GM12872 (cell line): ENCODE measurements at regions not wholly inside any gene's neighbourhood (a gene's known extent, or its start where the extent isn't known, plus 50 kb on each side); places are given as distances from the start of the nearest gene placed in this dataset.

Source experiments
- TF ChIP-seq, protein P1 (sequence below): IDR thresholded peaks from 3 replicates; pipeline ENCODE4 v1.5.1; 2011; ENCODE audit warnings: low read depth, mild to moderate bottlenecking, low read length, moderate library complexity; ENCODE audit not compliant: insufficient read depth

DNA sequence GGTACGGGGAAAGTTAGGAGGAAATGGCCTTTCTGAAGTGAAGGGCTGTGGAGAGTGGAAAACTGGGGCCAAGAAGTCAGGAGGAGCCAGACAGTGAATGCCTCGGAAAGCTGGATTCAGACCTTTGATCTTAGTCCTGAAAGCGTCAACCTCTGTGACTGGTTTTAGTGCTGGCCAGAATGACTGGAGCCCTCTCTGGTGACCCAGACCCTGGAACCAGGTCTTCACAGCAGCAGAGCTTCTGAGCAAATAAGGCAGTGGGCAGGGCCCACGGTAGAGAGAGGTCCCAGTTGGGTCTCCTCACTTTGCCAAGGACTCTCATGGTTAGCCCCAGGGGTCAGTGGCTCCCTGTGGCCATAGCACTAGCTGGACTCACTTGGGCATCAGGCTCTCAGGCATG, 157.7 kb upstream of the EEPD1 start:
- TF ChIP-seq, protein P1, sequence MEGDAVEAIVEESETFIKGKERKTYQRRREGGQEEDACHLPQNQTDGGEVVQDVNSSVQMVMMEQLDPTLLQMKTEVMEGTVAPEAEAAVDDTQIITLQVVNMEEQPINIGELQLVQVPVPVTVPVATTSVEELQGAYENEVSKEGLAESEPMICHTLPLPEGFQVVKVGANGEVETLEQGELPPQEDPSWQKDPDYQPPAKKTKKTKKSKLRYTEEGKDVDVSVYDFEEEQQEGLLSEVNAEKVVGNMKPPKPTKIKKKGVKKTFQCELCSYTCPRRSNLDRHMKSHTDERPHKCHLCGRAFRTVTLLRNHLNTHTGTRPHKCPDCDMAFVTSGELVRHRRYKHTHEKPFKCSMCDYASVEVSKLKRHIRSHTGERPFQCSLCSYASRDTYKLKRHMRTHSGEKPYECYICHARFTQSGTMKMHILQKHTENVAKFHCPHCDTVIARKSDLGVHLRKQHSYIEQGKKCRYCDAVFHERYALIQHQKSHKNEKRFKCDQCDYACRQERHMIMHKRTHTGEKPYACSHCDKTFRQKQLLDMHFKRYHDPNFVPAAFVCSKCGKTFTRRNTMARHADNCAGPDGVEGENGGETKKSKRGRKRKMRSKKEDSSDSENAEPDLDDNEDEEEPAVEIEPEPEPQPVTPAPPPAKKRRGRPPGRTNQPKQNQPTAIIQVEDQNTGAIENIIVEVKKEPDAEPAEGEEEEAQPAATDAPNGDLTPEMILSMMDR: no peak

DNA sequence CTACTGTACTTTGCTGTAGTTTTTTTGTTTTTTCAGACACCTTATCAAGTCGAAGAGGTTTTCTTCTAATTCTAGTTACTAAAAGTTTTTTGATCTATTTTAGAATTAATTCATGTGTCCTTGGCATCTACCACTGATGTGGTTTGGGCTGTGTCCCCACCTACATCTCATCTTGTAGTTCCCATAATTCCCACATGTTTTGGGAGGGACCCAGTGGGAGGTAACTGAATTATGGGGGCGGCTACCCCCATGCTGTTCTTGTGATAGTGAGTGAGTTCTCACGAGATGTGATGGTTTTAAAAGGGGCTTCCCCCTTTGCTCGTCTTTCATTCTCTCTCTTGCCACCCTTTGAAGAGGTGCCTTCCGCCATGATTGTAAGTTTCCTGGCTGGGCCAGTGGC, 154.6 kb upstream of the EEPD1 start:
- TF ChIP-seq, protein P1: no peak

- TF ChIP-seq, protein P1: no peak
Measured at GRCh38 chr7:36001546-36001945, 151.5 kb upstream of the EEPD1 start.

DNA sequence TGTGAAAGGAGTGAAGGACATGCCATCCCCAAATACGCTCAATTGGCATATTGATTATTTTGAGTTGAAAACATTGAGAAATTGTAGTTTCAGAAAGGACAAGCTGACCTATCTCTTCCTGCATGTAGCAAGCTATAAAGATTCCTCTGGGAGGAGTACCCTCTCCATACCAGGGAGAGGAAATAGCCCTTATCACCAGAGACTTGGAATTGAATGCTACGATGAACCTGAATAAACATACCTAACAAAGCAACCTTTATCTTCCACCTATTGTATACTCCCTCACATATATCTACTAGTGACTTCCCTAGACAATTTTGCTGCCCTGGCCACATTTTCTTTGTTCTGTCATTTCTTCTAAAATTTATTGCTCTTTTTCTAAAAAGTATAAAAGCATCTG, 150.2 kb upstream of the EEPD1 start:
- TF ChIP-seq, protein P1: no peak

DNA sequence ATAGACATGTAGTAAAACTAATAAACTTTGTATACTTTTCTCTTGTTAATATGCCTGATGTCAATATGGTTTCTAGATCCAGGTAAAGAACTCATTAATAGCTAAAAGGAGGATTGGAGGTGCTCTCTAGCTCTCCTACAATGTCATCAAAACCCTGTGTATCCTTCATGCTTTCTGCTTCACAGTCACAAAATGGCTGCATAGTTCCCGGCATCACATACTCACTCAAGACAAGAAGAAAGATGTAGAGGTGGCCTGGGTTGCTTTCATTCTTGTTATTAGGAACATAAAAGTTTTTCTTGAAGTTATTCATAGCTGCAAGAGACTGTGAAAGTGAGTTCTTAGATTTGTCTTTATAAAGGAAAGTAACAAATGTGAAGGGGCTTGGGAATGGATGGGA, 149.7 kb upstream of the EEPD1 start:
- TF ChIP-seq, protein P1: no peak

GRCh38 chr7:36005293-36005692, 147.8 kb upstream of the EEPD1 start:
- TF ChIP-seq, protein P1: no peak

DNA sequence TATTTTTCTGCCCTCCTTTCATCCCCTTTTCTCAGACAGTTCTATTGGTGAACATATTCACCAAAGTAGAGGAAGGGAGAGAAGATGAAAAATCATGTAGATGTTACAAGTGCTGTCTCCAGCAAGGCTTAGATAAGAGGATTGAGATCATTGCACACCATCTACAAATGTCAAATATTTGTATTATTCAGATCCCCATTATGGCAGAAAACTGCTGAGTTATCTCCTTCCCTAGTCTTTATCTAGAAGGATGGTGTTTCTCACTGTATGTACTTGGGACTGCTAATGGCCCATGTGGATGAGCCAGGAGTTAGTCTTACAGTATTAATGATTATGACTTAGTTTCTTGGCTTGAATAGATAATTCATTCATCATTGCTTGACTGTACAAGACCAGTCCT, 147.2 kb upstream of the EEPD1 start:
- TF ChIP-seq, protein P1: no peak

- TF ChIP-seq, protein P1: no peak
Measured at GRCh38 chr7:36006636-36007229, 146.3 kb upstream of the EEPD1 start.
